HG02970 (cell line): ENCODE measurements at regions not wholly inside any gene's neighbourhood (a gene's known extent, or its start where the extent isn't known, plus 50 kb on each side); places are given as distances from the start of the nearest gene placed in this dataset.

ENCODE experiments used
- ATAC-seq: cut with Tn5 transposase; IDR thresholded peaks from one replicate; pipeline ENCODE4 v1.9.1; 2021; ENCODE audit warnings: mild to moderate bottlenecking, moderate library complexity, moderate number of reproducible peaks; ENCODE audit not compliant: unreplicated experiment, low FRiP score

DNA sequence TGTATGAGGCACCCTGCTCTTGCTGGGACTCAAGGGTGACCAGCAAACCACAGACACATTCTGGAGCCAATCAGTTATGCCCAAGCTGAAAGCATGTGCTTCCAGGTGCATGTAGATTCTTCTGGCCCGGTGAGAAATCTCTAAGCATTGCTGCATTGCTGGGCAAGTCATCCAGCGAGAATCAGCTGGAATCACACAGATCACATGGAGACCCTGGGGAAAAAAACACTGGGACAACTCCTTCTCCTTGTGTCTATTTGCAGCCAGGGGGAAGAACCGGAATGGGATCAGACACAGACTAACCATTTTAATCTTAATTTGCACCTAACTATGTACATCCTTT lies 119.7 kb upstream of the KLF7 start:
- ATAC-seq: no peak

DNA sequence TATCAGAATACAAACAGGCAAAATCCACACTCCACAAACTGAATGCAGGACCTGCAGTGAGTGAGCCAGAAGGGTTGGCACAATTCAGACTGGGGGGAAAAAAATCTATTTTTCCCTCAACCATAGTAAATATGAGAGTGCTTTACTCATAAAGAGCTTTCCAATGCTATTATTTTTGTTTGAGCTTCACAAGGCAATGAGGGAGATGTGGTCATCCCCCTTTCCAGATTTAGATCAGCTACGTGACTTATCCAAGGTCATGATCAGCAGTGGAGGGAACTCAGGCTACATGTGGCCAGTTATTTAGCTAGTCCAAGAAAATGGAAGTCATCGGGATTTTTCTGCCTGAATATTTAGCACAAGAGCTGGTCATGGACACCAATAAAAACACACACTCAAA lies 120.4 kb upstream of the KLF7 start:
- ATAC-seq: no peak

DNA sequence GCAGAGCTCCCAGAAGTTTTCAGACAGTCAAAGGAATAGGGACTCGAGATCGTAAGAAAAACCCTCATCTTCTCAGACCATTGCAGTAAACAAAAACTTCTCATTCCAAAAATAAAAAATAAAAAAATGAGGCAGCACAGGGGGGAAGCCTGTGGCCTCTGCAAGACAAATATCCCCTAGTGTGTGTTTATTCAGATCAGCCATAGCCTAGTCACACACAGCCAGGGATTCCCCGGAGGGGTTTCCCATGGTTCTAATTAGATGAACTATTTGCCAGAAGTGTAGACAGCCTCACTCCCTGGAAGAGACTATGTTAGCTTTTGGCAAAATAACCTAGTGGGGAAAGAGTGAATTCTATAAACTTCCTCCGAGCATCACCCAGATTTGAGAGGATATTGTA lies 122.9 kb upstream of the KLF7 start:
- no peak for ATAC-seq

DNA sequence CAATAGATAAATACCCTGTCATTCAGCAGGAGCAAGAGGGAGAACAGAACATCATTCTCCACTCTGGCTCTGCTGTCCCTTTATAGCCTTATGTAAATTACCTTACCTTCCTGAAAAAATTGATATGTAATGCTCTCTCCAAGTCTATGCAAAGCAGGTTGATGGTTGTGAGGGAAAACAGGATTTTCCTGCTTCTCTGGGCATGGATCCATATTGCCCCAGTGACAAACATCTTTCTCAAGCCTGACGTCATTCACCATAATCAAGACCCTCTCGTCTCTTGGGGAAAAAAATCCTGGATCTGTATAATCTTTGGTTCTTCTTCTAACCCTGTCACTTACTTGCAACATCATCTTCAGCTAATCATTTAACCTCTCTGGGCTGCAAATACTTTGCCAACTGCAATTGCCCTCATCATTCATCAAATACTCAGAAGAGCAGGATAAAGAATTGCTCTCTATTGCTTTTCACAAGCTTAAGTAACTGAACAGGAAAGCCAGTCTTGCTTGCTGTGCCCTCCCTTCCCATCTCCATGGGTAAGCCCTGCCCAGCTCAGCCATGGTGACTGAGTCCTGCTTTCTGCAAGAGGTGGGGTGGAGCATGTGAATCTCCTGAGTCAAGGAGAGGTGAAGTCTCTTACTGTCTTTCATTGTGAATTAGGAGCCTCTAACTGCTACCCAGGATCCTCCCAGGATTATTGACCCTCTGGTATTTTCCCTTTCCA lies 123.7 kb upstream of the KLF7 start:
- no peak for ATAC-seq

DNA sequence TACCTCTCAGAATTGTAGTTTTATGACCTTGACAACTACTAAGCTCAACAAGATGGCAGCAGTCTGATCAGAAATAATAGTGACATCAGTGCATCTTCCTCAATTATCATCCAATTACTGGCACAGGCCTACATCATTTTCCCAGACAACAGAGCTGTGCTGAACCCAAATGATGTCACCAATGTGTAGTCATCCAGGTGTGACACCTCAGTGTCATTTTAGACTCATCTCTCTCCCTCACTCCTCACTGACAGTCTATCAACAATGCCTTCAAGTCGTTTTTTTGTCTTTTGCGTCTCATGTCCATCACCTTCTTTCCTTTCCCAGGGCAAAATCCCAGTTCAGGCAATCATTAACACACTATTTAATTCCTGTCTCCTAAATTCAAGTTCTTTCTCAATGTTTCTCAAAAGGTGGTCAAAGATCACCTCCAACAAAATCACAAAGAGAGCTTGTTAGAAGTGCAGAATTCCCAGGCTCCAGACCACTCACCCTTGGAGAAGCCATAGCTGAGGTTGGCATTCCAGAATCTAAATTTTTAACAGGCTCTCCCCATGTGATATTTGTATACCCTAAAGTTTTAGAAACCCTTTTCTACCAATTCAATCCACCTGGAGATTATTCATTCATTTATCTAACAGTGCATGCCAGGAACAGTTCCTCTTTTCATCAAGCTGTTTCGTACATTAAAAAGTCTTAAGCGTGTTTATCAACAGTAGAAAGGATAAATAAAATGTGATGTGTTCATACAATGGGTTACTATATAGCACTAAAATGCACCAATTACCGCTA lies 125.3 kb upstream of the KLF7 start:
- ATAC-seq: no peak

DNA sequence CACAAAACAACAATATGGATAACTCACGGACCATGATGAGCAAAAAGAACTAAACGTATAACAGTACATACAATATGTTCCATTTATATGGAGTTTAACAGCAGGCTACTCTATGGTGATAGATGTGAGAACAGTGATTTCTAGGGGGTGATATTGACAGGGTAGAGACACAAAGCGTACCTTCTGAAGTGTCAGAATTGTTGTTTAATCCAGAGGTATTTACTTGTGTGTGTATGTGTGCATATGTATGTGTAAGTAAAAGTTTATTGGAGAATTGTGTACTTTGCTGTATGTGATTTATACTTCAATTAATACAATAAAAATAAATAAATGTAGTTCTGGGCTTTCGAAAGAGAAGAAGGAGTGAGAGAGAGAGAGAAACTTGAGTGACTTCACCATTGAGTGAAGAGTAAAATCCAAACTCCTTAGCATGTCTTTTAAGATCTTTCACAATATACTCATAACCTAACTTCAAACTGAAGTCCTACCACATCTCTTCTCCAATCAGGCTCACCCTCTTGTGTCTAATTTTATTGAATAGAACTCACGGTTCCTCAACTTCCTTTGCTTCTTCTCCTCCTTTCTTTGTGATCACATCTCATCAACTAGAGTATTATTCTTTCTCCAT lies 126.0 kb upstream of the KLF7 start:
- no peak for ATAC-seq

DNA sequence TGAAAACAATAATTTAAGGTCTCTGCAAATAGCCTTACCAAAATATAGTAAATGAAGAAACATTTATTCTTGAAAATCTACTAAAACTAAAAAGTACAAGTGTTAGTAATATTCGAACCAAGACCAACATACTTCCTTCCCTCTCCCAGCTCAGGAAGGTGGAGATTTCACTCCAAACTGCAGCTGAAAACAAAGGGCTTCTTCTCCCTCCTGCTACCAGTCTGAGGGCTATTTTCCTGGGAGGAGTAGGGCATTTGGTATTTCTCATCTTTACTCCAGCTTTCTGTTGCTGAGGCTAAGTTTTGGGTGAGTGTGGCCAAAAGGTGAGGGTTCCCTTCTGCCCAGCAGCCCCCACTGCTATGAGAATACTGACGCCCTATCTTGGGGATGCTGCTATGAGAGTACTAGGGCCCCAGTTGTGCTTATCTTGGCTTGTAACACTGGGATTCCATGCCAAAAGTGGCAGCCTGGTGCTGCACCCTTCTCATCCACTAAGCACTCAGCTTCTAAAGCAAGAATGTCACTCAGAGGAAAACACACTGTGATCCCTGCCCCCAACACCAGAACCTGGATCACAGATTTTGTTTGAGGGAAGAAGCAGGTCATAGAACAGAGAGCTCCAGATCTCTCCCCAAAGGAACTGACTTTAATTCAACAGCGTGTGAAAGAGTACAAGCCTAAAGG lies 130.7 kb upstream of the KLF7 start:
- ATAC-seq: no peak

DNA sequence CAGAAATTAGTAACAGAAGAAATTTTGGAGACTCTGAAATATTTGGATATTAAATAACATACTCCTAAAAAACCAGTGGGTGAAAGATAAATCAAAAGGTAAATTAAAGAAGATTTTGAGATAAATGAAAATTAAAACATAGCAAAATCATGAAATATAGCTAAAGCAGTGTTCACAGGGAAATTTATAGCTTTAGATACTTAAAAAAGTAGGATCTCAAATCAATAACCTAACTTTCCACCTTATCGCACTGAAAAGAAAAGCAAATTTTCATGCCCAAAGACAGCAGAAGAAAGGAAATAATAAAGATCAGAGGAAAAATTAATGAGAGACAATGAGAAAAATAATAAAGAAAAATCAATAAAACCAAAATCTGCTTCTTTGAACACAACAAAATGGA lies 135.1 kb upstream of the KLF7 start:
- ATAC-seq: no peak

DNA sequence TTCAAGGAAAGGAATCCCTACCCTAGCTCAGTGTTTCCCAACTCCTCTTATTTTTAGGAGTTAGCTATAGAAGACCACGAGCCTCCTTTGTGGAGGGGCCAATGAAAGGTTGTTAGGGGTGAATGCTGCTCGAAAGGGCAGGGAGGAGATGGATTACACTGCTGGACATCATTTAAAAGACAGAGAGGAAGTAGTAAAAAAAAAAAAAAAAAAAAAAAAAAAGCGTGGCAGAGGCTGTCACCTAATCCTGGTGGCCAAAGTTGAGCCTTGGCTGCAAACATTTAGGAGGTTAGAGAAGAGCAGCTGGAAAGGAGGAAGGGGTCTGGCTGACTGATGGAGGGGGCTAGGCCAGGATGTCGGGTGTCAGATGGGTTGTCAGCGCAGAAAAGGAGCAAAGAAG lies 139.0 kb upstream of the KLF7 start:
- no peak for ATAC-seq

DNA sequence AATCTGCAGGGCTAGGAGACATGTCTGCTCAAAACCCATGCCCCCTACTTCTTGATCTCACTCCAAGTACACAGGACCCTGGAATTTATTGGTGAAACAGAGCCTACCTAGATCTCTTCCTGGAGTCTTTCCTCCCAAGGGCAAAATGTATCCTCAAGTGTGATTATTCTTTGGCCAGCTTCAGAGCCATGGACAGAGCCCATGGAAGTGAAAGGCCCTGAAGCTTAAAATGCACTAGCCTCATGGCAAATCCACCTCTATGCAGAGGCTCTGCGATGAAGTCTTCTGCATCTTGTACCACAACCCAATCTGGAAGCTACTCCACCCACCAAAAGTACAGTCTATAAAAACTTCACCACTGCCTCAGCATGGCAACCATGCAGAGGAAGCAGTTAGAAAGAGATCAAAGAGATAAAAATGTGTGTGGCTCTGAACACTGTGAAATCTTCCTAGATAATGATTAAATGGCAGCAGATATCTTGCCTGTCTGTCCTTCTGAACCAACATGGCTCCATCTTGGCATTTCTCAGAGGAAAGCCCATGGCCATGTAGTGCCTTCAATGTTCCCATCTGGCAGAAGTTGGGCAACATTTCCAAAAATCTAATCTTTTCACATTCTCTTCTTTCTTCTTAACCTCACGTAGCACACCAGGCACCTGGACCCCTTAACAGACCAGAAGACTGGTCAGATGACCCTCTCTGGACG lies 142.9 kb upstream of the KLF7 start:
- no peak for ATAC-seq

DNA sequence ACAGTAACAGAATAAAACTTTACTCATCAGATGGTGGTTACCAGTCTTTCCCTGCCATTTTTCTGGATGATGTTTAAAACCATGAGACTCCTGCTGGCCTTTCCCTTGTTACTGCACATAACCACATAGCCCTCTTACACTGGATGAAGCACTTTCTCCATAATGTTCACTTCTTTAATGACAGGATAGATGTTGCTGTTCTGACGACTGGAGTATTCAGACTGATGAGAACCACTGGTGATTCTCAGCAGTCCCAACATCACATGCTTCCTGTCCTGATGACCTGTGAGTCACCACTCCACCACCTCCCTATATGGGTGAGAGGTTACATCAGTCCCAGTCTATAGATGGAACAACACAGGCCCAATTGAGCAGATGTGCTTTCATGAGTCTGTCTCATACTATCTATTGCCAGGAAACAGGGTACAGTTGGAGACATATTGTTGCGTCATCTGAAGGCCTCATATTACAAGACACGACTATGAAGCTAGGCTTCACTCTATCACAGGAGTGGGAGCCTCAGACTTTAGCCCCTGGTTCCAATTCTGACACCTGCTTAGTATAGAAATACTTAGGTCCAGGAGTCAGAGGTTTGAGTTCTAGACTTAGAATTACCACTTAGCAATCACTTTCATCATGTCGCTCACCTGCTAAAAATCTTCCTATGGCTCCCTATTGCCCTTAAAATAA lies 145.7 kb upstream of the KLF7 start:
- peak; percentile 54 for ATAC-seq

DNA sequence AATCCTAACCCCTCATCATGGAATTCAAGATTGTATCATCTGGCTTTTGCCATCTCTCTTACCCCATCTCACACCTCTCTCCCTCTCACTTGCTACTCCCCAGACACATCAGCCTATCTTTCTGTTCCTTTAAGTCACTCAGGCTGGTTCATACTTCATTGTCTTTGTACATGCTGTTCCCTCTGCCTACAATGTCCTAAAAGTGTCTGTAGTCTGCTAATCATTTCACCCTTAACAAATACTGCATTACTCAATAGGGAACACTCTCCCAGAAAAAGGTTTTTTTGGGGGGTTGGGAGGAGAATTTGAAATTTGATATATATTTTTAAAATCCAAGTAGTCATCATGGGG lies 146.2 kb upstream of the KLF7 start:
- no peak for ATAC-seq

DNA sequence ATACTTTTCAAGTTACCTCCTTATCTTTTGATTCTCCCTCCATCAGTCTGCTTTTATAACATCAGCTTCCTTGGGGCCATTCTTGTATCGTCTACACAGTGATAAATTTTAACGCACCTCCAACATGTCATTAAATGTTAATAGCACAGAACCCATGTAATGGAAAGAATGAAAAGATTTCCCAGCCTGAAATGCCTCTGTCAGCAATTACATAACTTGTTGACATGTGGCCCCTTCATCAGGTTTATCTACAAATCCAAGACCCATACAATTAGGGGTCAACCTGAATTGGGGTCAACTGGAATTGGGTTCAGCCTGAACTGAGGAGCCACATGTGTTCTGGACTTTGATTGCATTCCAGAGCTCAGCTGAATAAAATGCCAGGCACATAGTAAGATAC lies 148.2 kb upstream of the KLF7 start:
- ATAC-seq: no peak

DNA sequence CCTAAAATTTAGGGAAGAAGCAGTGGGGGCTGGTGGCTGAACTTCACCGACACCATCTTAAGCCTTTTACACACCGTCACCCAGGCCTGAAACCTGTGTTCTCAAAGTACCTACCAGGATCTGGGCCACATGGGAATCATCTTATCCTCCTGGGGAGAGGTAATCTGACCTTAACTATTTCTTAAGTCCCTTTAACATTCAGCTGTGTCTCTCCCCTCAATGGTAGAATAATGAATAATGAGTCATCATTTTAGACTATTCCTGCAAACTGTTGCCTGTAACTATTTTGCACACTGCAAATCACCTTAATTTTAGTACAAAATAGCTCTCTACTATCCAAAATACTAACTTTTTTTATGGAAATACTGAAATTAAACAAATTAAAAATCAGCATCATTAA lies 149.4 kb upstream of the KLF7 start:
- ATAC-seq: no peak

DNA sequence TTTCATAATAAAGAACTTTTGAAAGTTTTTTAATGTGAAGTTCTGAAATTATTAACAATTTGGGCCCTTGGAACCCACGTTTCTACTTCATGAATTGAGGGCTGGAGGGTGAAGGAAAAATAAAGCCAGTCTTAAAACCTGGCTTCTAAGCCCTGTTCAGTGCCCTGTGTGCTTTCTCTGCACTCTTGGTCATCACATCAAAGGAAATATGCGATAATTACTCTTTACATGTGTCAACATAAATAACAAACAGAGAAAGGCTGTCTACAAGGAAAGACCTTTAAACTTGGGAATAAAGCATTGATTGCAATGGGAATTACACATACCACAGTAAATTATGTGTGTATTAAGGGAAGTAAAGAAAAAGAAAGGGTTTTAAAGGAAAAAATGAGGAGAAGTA lies 150.7 kb upstream of the KLF7 start:
- no peak for ATAC-seq

DNA sequence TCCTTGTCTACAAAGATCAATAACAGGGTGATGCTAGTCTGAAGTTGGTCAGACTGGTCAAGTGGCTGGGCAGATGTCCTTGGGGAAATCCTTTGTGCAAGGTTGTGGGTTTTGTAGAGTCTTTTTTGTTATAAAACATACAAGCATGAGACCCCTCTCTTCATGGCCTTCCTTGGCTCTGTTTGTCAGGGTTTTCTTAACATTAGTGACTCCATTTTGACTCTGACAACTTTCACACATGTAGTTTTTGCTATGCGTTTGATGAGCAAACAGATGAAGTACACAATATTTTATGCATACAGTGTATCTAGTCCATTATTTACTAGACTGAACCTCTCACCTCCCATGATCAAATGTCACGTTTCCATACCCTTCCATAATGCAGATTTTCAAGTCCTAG lies 151.2 kb upstream of the KLF7 start:
- no peak for ATAC-seq

DNA sequence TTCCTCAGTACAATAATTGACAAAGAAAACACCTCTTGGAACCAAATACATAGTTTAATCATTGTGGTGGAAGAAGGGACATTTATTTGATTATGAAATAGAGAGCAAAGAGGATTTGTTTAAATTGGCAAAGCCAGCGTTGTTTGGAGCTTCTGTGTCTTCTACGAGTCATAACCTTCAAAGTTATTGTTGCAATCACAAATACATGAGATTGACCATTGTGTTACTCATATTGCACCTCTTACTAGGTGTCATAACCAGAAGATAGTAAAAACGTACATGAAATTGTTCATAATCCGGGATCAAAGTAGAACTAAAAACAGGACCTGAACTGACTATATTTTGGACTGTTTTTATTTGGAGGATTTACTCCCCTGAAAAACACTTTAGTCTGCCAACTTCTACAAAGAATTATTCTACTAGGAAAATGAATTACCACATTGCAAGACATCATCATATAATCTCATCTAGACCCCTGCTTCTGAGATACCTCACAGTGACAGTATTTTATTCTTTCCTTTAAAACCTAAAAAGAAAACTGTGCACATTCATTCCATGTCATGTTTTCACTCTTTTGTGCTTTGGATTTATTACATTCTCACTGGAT lies 151.7 kb upstream of the KLF7 start:
- ATAC-seq: no peak

DNA sequence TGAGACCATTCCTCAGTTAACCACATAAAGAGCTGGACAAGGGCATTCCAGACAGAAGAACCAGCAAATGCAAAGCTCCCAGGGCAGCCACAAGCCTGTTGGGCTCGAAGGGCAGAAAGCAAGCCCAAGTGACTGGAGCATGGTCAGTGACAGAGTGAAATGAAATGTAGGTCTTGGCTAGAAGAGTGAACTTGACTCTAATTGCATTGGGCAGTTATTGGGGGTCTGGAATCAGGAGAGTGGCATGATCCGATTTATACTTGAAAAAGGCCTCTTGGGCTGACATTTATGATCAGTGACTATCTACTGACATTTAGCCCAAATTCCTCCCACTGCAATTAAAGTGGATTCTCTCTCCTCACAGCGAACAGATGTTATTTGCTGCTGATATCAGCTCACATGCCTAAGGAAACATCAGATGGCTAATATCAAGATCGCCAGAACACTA lies 152.5 kb upstream of the KLF7 start:
- ATAC-seq: no peak

DNA sequence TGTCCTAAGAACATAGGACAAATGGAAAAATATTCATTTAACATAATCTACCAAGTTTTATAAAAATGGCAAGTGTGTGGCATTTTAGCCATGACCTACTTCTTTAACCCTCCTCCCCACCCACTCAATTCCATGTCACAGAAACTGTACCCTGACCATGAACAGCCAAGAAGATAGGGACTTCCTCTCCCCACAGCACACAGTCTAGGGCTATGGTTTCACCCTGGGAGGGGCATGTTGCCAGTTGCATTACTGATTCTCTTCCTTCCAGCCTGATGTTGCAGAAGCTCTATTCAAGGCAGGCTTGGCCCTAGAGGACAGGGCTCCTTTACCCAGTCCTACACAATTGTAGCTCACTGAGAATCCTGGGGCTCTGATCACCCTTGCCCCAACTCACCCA lies 153.6 kb upstream of the KLF7 start:
- no peak for ATAC-seq
